Stimulated activated CD4-positive, alpha-beta T cell treated with anti-CD3 and anti-CD28 coated beads, TNF-alpha, amount 100 ng/mL, for 24 hours (primary cell): ENCODE measurements at regions not wholly inside any gene's neighbourhood (a gene's known extent, or its start where the extent isn't known, plus 50 kb on each side); places are given as distances from the start of the nearest gene placed in this dataset.

Experiments
- DNase-seq, 3 experiments: peaks; one replicate each; pipeline ENCODE4 v3.0.0-alpha.2; 2020; ENCODE audit warnings: low read depth in 3 of 3

DNA sequence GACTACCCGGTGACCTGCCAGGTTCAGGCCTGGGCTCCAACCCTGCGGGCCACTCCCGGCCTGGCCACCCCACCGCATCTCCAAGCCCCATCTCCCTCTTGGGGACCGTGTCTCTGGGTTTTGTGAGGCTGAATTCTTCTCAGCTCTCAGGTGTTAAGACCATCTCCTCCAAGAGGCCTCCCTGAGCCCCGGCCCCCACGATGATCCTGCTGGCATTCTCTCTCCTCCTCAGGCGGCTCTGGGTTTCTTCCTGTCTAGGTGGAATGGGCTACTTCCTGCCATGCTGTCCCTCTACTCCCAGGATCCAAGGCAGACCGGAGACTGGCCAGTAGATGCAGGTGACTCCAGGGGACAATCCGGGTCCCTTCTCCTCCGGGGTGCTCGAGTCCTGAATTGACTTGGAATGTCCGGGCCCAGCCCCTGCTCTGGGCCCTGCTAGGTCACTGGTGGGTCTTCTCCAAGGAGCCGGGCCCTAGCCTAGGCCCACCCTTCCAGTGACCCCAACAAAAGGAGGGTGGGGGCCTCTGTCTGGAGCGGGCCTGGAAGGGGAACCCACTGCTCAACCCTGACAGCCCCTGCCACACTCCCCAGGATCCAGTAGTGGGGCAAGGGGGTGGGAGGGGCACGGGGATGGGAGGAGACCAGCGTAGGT is 219.8 kb downstream of the C9orf50 start:
- no peak for DNase-seq

DNA sequence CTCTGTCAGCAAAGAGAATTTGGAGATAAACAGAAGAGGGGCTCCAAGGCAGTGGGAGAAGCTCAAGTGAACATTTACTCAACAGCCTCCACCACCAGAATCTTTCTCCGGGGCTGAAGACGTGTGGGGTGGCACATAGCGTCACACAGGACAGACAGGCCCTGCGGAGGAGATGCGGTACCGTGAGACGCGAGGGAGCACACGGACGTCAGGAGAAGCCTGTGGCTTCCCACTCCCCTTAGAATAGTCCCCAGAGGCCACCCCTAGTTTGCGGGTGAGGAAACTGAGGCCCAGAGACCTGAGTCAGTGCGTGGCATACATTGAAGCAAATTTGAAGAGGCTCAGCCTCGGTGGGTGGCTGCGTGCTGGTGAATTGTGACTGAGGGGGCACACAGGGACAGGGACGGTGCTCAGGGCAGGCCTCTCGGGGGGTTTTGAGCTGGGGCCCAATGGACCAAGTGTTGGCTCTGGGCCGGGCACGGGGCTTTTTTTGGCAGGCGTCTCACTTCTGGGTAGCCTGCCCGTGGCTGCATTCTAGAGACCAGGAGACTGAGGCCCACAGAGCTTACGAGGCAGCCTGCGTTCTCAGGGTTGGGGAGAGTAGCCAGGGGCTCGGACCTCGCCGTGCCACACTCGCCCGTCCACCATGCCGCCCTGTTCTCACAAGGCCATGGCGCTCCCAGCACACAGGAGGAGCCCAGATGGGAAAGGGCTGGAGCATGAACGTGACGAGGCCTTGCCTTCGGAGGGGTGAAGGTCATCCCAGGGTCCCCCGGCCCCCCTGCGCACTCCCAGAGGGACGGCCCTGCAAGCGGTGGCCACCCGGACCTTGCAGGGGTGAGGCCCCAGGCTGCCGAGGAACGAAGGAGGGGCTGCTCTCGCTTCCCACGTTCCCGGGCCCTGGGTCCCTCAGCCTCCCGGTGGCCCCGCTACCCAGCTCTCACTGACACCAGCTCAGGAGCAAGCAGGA is 220.6 kb downstream of the C9orf50 start:
- no peak for DNase-seq

DNA sequence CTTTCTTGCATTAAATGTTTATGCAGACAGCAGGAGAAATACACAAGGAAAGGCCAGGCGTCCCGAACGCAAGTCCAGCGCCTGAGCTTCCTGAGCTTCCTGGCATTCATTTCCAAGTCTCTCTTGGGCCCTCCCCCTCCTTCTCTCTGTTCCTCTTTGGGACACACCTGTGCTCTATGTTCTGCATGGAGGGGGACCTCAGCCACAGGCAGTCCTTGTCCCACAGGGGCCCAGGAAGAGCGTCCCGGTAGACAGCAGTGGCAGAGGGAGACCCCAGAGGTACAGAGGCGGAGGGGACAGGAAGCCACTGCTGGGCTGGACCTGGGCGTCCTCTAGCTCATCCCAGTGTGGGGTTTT is 221.3 kb downstream of the C9orf50 start:
- no peak for DNase-seq

DNA sequence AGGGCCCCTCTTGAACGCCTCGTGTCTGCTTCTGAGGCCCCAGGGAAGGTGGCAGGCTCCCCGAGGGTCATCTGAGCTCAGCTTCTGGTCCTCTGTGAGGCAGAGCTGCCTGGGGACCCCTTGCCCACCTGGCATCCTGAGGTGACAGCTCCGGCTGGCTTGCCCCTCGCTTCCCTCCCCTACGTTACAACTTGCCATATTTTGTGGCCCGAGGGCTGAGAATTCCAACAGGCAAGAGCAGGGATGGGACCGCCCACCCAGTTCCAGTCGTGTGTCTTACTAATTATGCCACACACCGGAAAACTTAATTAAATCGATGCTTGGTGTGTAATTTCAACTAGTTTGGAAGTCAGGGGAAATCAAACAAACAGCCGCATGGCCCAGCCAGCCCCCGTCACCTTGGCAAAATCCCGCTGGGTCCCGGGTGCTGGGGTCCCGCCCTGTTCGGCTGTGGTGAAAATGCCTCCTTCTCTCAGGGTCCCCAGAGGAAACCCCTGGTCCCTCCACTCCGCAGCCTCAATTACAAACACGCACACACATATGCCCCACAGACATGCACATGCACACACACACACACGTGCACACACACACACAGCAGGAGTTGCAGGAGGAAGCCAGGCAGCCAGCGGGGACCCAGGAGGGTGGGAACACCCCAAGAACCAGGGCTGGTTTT is 221.0 kb upstream of the IER5L start:
- no peak for DNase-seq

DNA sequence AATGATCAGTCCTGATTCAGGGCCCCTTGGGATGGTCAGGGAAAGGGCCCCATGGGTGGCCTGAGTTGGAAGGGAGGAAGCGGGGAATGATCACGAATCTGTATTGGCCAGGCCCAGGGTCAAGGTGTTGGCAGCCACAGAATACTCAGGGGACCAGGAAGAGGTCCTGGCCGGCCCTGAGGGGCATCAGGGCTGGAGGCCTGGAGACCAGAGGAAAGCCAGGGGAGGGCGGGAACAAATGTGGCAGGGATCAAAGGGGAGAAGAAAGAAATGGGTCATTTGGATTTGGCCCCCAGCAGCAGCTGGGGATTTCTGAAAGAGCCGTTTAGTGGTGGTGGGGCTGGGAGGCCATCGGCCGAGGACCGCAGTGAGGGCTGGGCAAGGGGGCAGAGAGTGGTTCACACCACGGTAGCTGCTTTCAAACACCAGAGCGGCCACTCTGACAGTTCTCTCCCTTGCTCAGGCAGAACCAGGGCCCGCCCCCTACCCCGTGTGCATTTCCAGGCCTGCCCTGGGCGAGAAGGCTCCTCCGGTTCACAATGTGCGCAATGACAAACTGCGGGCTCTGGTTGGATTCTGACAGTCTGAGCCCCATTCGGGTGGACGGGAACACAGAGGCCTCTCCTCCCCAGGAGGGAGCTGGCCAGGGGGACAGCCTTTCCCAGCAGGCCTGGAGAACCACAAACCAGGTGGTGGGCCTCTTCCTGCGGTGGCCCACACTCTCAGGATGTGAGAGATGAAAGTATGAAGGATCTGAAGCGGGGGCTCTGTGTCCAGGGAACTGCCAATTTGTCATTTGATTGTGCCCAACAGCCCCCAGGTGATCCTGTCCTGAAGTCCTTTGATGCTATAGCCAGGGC is 220.3 kb upstream of the IER5L start:
- no peak for DNase-seq

DNA sequence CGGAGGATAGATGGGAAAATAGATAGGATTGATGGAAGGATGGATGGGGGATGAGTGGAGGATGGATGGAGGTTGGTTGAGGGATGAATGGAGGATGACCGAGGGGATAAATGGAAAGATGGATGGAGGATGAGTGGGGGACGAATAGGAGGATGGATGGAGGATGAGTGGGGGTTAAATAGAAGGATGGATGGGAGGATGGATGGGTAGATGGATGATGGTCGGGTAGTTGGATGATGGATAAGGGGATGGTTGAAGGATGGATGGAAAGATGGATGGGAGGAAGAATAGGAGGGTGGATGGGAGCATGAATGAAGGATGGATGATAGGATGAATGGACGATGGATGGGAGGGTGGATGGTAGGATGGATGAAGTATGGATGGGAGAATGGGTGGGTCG is 219.3 kb upstream of the IER5L start:
- no peak for DNase-seq

DNA sequence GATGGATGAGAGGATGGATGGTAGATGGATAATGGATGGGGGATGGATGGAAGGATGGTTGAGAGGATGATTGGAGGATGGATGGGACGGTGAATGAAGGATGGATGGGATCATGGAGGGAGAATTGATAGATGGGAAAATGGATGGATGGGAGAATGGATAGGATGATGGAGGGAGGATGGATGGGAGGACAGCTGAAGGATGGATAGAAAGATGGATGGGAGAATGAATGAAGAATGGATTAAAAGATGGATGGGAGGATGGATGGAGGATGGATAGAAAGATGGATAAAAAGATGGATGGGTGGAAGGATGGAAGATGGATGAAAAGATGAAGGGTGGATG is 218.3 kb upstream of the IER5L start:
- DNase-seq, result no peak

DNA sequence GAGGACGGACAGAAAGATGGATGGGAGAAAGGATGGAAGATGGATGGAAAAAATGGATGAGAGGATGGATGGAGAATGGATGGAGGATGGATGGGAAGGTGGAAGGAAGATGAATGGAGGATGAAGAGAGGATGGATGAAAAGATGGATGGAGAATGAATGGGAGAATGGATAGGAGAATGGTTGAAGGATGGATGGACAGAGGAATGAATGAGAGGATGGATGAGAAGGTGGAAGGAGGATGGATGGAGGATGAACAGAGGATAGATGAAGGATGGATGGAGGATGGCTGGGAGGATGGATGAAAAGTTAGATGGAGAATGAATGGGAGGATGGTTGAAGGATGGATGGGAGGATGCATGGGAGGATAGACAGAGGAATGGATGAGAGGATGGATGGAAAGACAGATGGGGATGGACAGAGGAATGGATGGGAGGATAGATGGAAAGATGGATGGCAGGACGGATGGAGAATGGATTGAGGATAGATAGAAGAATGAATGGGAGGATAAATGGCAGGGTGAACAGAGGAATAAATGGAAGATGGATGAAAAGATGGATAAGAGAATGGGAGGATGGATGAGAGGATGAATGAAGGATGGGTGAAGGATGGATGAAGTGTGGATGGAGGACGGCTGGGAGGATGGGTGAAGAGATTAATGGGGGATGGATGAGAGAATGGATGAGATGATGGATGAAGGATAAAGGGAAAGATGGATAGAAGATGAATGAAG is 217.7 kb upstream of the IER5L start:
- DNase-seq, result no peak

DNA sequence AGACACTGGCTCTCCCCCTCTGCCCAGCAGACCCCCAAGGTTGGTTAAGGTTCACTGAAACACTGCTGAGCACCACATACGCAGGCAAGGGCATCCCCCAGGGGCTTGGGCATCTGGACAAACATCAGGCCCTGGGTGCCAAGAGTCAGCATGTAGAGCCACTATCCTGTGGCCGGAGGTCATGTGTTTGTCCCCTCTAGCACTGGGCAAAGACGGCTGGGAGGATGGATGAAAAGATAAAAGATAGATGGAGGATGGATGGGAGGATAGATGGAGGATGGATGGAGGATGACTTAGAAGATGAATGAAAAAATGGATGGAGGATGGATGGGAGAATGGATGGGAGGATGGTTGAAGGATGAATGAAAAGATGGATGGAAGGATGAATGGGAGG is 216.8 kb upstream of the IER5L start:
- no peak for DNase-seq

DNA sequence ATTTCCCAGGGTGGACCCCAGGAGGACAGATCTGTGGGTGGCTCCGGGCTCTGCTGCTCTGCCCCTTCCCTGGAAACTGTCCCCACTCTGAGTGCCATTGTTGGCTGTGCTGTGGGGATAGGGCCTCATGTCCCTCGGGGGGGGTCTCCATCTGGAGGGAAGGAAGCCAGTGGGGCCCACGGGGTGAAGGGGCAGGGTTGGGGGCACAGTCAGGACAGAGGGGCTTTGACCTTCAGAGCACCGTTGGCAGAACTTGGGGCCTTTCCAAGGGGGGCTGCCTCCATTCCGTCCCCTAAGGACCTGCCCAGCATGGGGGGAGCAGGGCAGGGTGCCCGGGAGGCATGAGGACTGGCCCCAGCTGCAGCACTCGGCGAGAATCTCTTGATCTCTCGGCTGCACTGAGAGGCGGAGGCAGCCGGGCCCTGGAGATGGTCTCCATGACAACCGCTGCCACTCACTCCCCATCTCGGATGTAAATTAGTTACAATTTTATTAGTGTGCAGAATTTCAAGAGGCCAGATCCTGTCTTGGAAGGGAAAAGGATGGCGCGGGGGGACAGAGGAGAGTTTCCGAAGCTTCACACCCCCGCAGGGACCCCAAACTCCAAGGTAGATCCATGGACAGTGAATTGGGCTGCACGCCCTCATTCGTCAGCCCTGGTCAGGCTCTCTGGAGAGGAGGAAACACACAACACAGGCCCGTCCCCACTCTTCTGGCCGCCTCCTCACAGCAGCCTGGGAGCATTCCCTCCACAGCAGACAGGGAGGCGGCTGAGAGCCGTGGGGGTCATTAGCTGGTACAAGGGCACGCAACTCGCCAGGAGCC is 216.2 kb upstream of the IER5L start:
- DNase-seq, result no peak

DNA sequence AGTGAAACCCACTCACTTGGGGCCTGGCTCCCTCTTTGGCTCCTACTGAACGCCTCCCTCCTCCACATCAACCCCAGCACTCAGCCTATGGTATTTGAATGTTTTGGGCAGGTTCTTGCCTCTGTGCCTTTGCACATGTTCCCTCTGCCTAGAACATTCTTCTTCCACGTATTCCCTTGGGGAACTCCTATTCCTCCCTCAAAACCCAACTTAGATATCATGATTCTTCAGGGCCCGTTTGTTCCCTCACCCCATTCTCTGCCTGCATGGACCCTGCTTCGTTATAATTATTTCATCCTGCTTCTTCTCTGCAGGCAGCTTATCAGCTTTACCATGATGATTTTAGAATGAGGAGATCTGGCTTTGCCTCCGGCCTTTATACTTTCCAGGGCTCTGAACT is 215.0 kb upstream of the IER5L start:
- no peak for DNase-seq

DNA sequence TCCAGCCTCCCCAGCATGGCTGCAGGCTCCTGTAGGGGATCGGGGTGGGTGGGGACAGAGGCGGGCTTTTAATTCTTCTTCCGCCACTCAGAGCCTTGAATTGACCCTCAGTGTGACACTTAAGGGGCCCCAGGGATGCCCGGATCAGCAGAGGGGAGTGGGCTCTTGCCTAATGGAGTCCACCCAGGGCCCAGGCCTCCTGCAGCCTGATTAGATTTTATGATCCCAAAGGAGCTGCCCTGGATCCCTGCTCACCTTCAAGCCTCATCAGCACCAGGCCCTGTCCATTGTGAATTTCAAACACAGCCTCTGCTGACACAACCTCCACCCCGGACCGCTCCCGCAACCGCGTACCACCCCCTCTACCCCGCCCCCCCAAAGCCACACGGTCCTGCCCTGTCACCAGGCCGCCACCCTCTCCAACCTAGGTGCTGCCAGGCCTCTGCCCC is 214.1 kb upstream of the IER5L start:
- no peak for DNase-seq

DNA sequence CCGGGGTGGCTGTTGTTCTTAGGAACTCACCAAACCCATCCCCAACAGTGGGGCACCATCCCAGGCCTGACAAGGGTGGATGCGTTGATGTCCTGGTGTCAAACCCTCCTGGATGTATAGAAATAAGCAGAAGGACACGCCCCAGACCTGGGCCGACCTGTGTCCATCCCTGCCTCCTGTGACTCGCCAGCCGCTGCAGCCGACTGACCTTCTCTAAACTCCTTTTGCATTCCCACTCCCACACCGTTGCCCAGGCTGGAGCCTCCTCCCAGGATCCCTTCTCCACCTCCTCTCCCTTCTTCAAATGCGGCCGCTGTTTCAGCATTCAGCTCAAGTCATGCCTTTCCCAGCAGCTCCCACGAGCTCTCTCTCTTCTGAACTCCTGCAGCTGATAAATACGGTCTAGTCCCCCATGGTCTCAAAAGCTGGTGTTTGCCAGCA is 213.2 kb upstream of the IER5L start:
- DNase-seq, result no peak

DNA sequence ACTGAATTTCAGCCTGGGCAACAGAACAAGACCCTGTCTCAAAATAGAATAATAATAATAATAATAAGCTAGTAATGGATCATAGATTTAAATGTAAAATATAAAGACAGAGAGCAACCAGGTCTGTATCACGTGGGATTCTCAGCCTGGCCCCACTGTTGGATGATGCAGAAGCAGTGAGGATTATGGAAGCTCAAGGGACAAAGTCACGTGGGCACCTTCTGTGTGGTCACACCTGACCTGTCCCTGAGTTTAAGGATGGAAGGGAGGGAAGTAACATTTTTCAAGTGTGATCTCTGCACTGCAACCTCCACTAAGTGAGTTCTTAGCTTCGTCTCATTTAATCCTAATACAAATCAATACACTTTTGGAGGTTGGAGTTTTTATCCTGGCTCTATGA is 212.5 kb upstream of the IER5L start:
- no peak for DNase-seq

DNA sequence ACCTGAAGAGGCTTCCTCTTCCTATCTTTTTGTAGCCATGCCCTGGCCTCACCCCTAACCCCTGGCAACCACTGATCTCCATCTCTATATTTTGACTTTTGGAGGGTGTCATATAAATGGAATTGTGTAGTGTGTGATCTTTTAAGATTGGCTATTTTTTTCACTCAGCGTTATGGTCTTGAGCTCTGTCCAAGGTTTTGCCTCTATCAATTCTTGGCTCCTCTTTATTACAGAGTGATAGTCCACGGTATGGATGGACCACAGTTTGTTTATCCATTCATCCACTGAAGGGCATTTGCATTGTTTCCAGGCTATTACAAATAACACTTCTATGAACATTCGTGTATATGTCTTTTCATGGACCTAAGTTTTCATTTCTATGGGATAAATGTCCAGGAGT is 209.8 kb upstream of the IER5L start:
- no peak for DNase-seq

DNA sequence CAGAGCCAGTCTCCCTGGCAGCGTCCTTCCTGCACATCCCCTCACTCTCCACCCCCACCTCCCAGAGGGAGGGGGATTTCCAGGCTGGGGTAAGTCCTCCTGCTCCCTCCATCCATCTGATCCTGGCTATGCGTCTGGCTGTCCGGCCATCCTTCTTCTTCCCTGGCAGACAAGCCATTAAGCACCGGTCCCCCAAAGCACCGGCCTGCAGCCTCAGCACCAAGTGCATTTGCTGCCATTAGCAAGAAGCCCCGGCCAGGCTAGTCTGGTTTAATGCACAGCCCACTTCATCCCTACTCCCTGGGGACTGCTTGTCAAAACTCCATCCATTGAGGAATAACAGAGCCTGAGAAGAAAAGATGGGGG is 208.7 kb upstream of the IER5L start:
- no peak for DNase-seq

DNA sequence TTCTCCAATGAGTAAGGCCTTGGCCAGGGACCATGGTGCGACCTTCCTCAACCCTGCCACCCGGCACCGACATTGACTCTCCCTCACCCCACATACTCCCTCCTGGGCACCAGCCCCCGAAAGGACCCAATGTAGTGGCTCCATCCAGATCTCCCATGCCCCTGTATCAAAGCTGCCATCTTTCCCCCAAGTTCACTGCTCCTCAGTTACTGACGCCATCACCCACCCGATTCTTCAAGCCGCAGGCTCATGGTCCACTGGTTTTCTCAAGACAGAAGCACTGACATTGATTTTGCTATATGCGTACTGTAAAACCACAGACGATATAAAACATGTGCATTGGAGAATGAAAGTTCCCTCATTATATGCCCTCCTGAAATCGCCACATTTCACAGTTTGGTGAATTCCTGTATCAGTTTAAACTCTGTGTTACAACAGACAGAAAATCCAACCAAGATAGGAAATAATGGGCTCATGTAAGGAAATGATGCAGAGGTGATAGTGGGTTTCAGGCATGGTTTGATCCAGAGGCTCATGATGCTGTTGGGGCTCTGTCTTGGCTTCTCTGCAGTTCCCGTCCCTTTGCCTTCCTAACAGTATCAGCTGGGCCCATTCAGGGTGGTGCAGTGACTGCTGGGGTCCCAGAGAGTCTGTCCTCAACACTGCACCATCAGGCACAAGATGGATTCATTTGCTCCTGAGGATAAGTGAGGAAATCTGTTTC is 207.3 kb upstream of the IER5L start:
- no peak for DNase-seq

DNA sequence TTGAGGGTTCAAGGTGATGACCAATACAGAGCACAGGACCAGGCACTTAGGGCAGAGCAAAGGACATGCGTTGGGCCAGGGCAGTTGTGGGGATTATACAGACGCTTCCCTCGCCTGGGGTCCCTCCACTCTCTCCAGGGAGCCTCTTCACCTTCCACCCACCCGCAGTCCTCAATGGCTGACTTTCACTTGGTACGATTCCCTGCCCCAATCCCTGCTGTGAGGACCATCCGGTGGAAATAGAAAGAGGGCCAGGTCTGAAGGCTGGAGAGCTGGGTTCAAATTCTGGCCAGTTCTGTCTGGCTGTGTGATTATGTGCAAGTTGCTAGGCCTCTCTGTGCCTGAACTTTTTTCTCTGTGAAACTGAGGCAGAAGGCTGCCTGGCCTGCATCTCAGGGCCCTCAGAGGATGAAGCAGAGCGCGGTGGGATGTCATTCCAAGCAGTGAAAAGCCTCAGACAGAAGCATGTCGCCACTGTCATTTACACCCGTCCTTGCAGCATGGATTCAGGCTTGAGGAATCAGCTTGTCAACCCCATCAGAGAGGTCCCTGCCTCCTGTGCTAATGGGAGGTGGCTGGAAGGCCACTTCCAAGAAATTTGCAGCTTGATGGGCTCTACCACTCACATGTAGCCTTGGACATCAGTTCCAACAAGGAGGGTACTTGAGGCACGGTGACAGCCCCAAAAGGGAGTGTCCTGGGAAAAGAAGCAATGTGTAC is 206.6 kb upstream of the IER5L start:
- DNase-seq, result no peak
